Testis (tissue), 2 donors: ENCODE measurements at regions not wholly inside any gene's neighbourhood (a gene's known extent, or its start where the extent isn't known, plus 50 kb on each side); places are given as distances from the start of the nearest gene placed in this dataset.

Experiments
- CTCF ChIP-seq, 3 experiments: fragments of 450-650 bp in 2 of 3; fragments of 200-600 bp in 1 of 3; sonication (generic) in 1 of 3; IDR thresholded peaks; one replicate each; pipeline ENCODE4 v1.5.1; 2016 to 2019; ENCODE audit warnings: antibody characterized with exemption in 3 of 3, mild to moderate bottlenecking in 2 of 3, moderate library complexity in 1 of 3
- POLR2A ChIP-seq: fragments of 450-650 bp; IDR thresholded peaks from one replicate; pipeline ENCODE4 v1.6.1; 2017; ENCODE audit warnings: antibody characterized with exemption, mild to moderate bottlenecking, moderate library complexity

DNA sequence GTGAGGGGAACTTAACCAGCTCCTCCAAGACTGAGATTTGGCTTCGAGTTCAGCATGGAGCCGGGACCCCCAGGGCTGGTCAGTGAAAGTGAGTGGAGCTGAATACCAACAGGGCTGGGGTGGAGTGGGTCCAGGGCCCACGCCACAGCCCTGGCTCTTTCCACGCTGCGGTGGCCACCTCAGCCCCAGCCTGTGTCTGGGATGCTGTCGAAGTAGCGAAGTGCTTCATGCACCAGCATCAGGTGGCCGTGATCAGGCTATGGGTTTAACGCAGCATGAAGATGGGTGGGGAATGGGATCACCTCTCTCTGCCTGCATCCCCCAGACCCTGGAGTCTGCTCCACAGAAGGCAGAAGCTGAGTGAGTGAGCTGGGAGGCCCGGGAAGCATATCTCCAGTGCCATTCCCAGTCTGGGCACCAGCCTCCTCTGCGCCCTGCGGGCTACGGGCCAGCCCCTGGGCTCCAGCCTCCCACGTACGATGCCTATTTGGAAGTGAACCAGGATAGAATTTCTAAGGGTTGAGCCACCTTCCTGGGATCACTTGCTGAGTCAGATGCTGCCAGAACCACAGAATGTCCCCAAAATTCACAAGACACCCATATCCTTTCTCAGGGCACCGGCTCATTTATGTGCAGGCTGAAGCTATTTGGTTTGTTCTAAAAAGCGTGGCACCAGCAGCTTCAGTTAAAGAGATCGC is 131.1 kb upstream of the CHST15 start:
- TF ChIP-seq CTCF (IDR thresholded peaks at IDR 0.05) (no peak), POLR2A (no peak)
